ENCODE measurements at regions not wholly inside any gene's neighbourhood (a gene's known extent, or its start where the extent isn't known, plus 50 kb on each side); places are given as distances from the start of the nearest gene placed in this dataset.

DNA sequence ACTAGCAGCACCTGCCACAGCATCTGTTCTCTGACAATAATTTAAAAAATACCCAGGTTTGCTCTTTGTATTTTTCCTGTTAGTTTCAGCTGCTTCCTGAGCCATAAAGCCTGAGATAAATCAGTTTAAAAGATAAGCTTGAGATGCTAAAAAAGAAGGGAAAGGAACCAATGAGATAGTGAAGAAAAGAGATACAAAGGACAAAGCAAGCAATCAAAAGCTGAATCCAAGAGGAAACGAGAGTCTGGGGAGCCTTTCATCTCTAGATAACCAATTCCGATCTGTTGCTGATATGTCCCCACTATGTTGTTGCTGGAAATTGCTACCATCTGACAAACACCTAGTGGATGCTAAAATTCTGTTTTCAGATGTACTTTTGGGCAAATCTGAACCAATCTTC lies 201.4 kb downstream of the RBM43 start:
- H3K27ac Mint-ChIP-seq (ENCODE audit: unreplicated experiment): no peak overlapping the region
- no peaks in the 10 kb centered on the region for H4K20me1 ChIP-seq (ENCODE audit: insufficient read depth, low read length)
- FAIRE-seq: no peak
- no peak for DNase-seq (ENCODE audit: low read depth)
- no peak for TF ChIP-seq EZH2 (IDR thresholded peaks at IDR 0.05; ENCODE audit: insufficient read depth, low read length)
- TF ChIP-seq, protein P1, sequence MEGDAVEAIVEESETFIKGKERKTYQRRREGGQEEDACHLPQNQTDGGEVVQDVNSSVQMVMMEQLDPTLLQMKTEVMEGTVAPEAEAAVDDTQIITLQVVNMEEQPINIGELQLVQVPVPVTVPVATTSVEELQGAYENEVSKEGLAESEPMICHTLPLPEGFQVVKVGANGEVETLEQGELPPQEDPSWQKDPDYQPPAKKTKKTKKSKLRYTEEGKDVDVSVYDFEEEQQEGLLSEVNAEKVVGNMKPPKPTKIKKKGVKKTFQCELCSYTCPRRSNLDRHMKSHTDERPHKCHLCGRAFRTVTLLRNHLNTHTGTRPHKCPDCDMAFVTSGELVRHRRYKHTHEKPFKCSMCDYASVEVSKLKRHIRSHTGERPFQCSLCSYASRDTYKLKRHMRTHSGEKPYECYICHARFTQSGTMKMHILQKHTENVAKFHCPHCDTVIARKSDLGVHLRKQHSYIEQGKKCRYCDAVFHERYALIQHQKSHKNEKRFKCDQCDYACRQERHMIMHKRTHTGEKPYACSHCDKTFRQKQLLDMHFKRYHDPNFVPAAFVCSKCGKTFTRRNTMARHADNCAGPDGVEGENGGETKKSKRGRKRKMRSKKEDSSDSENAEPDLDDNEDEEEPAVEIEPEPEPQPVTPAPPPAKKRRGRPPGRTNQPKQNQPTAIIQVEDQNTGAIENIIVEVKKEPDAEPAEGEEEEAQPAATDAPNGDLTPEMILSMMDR (IDR thresholded peaks at IDR 0.05; ENCODE audit: insufficient read depth, low read depth, low read length): no peak
- H2AFZ ChIP-seq (ENCODE audit: low read depth, low read length): no peak overlapping the region
- H3K9me3 Mint-ChIP-seq (ENCODE audit: unreplicated experiment): no peaks in the 10 kb centered on the region
- H3K4me1 ChIP-seq (ENCODE audit: insufficient read depth, low read length): no peaks in the 10 kb centered on the region
- no peaks in the 10 kb centered on the region for H3K27me3 ChIP-seq (ENCODE audit: insufficient read depth, low read length)
- no peaks in the 10 kb centered on the region for H3K36me3 ChIP-seq (ENCODE audit: insufficient read depth, low read length)
- no peak overlapping the region for H3K9ac ChIP-seq (ENCODE audit: low read length)
- no peak overlapping the region for H3K4me3 ChIP-seq (ENCODE audit: insufficient read depth, low read depth, low read length)
- H3K4me1 Mint-ChIP-seq (ENCODE audit: low read depth, unreplicated experiment): no peaks in the 10 kb centered on the region
- no peak overlapping the region for H3K27ac ChIP-seq (ENCODE audit: low read depth, low read length)
- H3K9me3 ChIP-seq (ENCODE audit: insufficient read depth, low read depth, low read length): no peaks in the 10 kb centered on the region
- no peaks in the 10 kb centered on the region for H3K36me3 Mint-ChIP-seq (ENCODE audit: low read depth, unreplicated experiment)
- H3K79me2 ChIP-seq (ENCODE audit: insufficient read depth, low read length): no peaks in the 10 kb centered on the region
- no peak overlapping the region for H3K4me2 ChIP-seq (ENCODE audit: low read length)
- no peak overlapping the region for H3K4me3 Mint-ChIP-seq (ENCODE audit: unreplicated experiment)
- no peaks in the 10 kb centered on the region for H3K27me3 Mint-ChIP-seq (ENCODE audit: low read depth, unreplicated experiment)

DNA sequence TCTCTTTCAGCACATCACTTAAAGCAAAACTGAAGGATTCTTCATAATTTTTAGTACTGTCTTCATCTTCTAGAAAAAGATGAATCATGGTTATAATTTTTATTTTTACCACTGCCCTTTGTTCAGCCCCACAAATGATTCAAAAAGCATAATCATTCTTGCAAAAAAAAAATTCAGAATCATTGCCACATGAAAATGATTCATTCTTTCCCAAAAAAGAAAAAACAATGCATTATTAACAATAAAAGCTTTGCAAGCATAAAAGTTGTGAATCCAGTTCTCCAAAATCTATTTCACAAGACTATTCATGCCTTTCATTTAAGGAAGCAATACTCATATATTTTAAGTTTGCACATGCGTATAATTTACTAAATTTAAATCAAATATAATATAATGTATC lies 204.8 kb downstream of the RBM43 start:
- no peaks in the 10 kb centered on the region for H3K79me2 ChIP-seq (ENCODE audit: insufficient read depth, low read length)
- no peak for TF ChIP-seq EZH2 (IDR thresholded peaks at IDR 0.05; ENCODE audit: insufficient read depth, low read length)
- TF ChIP-seq, protein P1 (IDR thresholded peaks at IDR 0.05; ENCODE audit: insufficient read depth, low read depth, low read length): no peak
- Mint-ChIP-seq H3K4me3 (ENCODE audit: unreplicated experiment) (no peak overlapping the region), H3K36me3 (ENCODE audit: low read depth, unreplicated experiment) (no peaks in the 10 kb centered on the region), H3K27ac (ENCODE audit: unreplicated experiment) (no peak overlapping the region), H3K4me1 (ENCODE audit: low read depth, unreplicated experiment) (peaks cover 6% of the 10 kb centered on the region), H3K9me3 (ENCODE audit: unreplicated experiment) (no peaks in the 10 kb centered on the region), H3K27me3 (ENCODE audit: low read depth, unreplicated experiment) (no peaks in the 10 kb centered on the region)
- H3K36me3 ChIP-seq (ENCODE audit: insufficient read depth, low read length): no peaks in the 10 kb centered on the region
- H3K4me1 ChIP-seq (ENCODE audit: insufficient read depth, low read length): no peaks in the 10 kb centered on the region
- no peak for FAIRE-seq
- H2AFZ ChIP-seq (ENCODE audit: low read depth, low read length): no peak overlapping the region
- H3K27me3 ChIP-seq (ENCODE audit: insufficient read depth, low read length): no peaks in the 10 kb centered on the region
- H3K4me3 ChIP-seq (ENCODE audit: insufficient read depth, low read depth, low read length): no peak overlapping the region
- no peak for DNase-seq (ENCODE audit: low read depth)
- no peak overlapping the region for H3K4me2 ChIP-seq (ENCODE audit: low read length)
- no peaks in the 10 kb centered on the region for H4K20me1 ChIP-seq (ENCODE audit: insufficient read depth, low read length)
- H3K9ac ChIP-seq (ENCODE audit: low read length): no peak overlapping the region
- no peak overlapping the region for H3K27ac ChIP-seq (ENCODE audit: low read depth, low read length)
- no peaks in the 10 kb centered on the region for H3K9me3 ChIP-seq (ENCODE audit: insufficient read depth, low read depth, low read length)

DNA sequence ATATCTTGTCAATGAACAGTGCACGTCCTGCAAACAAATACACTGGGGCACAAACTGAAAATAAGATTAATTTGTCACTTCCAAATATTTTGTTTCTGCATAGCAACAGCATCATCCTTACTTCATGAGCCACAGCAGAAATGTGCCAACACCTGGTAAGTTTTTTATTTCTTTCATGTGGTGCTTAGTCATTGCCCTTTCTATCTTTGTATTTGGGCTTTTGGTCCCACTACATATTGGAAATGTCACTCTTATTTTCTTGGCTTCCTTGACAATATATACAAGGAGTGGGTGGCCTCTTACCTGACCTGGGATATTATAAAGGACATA lies 208.0 kb downstream of the RBM43 start:
- Histone ChIP-seq H3K9ac (ENCODE audit: low read length) (no peak overlapping the region), H3K4me2 (ENCODE audit: low read length) (no peak overlapping the region), H3K4me1 (ENCODE audit: insufficient read depth, low read length) (peaks cover 9% of the 10 kb centered on the region), H3K36me3 (ENCODE audit: insufficient read depth, low read length) (no peaks in the 10 kb centered on the region), H3K27ac (ENCODE audit: low read depth, low read length) (no peak overlapping the region), H3K79me2 (ENCODE audit: insufficient read depth, low read length) (no peaks in the 10 kb centered on the region), H2AFZ (ENCODE audit: low read depth, low read length) (no peak overlapping the region), H3K9me3 (ENCODE audit: insufficient read depth, low read depth, low read length) (no peaks in the 10 kb centered on the region), H4K20me1 (ENCODE audit: insufficient read depth, low read length) (no peaks in the 10 kb centered on the region), H3K4me3 (ENCODE audit: insufficient read depth, low read depth, low read length) (no peak overlapping the region), H3K27me3 (ENCODE audit: insufficient read depth, low read length) (no peaks in the 10 kb centered on the region)
- no peaks in the 10 kb centered on the region for H3K36me3 Mint-ChIP-seq (ENCODE audit: low read depth, unreplicated experiment)
- H3K27ac Mint-ChIP-seq (ENCODE audit: unreplicated experiment): no peak overlapping the region
- H3K4me3 Mint-ChIP-seq (ENCODE audit: unreplicated experiment): no peak overlapping the region
- no peak for TF ChIP-seq EZH2 (IDR thresholded peaks at IDR 0.05; ENCODE audit: insufficient read depth, low read length)
- TF ChIP-seq, protein P1 (IDR thresholded peaks at IDR 0.05; ENCODE audit: insufficient read depth, low read depth, low read length): no peak
- no peaks in the 10 kb centered on the region for H3K27me3 Mint-ChIP-seq (ENCODE audit: low read depth, unreplicated experiment)
- peaks cover 21% of the 10 kb centered on the region for H3K4me1 Mint-ChIP-seq (ENCODE audit: low read depth, unreplicated experiment)
- DNase-seq (ENCODE audit: low read depth) (no peak), FAIRE-seq (no peak)
- no peaks in the 10 kb centered on the region for H3K9me3 Mint-ChIP-seq (ENCODE audit: unreplicated experiment)

Data from astrocyte (in vitro differentiated cells and primary cell).